Activated CD8-positive, alpha-beta memory T cell treated with anti-CD3 and anti-CD28 coated beads, Interleukin-2, amount 10 ng/mL, durations not matched to agents 7 days and 5 days (primary cell): ENCODE measurements at regions not wholly inside any gene's neighbourhood (a gene's known extent, or its start where the extent isn't known, plus 50 kb on each side); places are given as distances from the start of the nearest gene placed in this dataset.

Source experiments
- ATAC-seq: fragments of 150-1000 bp; cut with Tn5 transposase; one replicate; pipeline ENCODE4 v1.10.0; 2021; ENCODE audit warnings: moderate library complexity
- CTCF ChIA-PET: fragments of 350-600 bp; sonication (Branson Sonifier 250); formaldehyde crosslinking; loops from one replicate; lab custom pipeline; 2021; ENCODE audit warnings: antibody characterized with exemption; lab: Charles Lee
- DNase-seq: peaks from one replicate; pipeline ENCODE4 v3.0.0-alpha.2; 2020
- H3K27ac Mint-ChIP-seq: one replicate; pipeline ENCODE4 v1.8.0; 2021; ENCODE audit warnings: mild to moderate bottlenecking, mixed read lengths
- H3K27me3 Mint-ChIP-seq: one replicate; pipeline ENCODE4 v1.8.0; 2021; ENCODE audit warnings: mixed read lengths
- H3K36me3 Mint-ChIP-seq: one replicate; pipeline ENCODE4 v1.8.0; 2021; ENCODE audit warnings: mild to moderate bottlenecking, mixed read lengths
- H3K4me1 Mint-ChIP-seq: one replicate; pipeline ENCODE4 v1.8.0; 2021; ENCODE audit warnings: mixed read lengths
- H3K4me3 Mint-ChIP-seq: one replicate; pipeline ENCODE4 v1.8.0; 2021; ENCODE audit warnings: mild to moderate bottlenecking, moderate library complexity, mixed read lengths
- H3K9me3 Mint-ChIP-seq: one replicate; pipeline ENCODE4 v1.8.0; 2022; ENCODE audit warnings: low read depth, mixed read lengths

DNA sequence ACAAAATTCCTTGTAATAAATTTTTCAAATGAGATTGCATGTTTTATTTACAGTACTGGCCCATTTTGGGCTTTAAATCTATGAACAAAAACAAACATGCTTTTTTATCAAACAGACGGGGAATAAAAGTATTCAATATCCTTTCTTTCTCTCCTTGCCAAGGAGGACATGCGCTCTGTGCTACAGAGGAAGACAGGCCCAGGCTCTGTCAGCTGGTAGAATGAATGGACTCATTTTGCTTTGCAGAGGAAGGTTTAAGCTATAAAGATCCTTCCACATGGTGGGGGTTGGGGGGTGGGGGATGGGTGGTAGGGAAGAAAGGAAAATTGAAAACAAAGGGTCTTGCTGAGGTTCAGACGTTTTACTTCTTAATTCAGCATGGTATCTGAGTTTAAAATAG is 575.6 kb downstream of the INSC start:
- CTCF ChIA-PET: no interaction called here
- ATAC-seq (no peak), DNase-seq (no peak)
- H3K27ac Mint-ChIP-seq: no peak overlapping the region
- H3K4me3 Mint-ChIP-seq: no peak overlapping the region
- no peaks in the 10 kb centered on the region for H3K27me3 Mint-ChIP-seq
- H3K36me3 Mint-ChIP-seq: no peaks in the 10 kb centered on the region
- H3K9me3 Mint-ChIP-seq: peaks cover 2% of the 10 kb centered on the region
- no peaks in the 10 kb centered on the region for H3K4me1 Mint-ChIP-seq

DNA sequence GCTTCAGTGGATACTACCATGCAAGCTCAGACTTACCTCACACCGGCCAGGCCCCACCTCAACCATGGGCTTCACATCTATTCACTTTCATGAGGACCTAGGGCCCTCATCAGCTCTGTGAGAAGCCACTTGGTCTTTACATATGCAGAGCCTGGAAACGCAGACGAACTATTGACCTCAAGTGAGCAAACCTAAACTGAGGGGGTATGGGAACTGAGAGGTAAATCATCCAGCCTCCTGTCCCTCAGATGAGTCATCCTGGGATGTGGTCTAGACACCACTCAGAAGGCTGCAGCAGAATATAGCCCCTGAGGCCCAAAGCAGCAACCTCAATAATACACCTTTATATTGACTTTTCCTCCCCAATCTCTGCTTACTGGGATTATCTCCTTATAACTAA is 578.0 kb downstream of the INSC start:
- CTCF ChIA-PET: no interaction called here
- H3K27ac Mint-ChIP-seq: no peak overlapping the region
- no peaks in the 10 kb centered on the region for H3K4me1 Mint-ChIP-seq
- no peaks in the 10 kb centered on the region for H3K36me3 Mint-ChIP-seq
- no peaks in the 10 kb centered on the region for H3K27me3 Mint-ChIP-seq
- peaks cover 2% of the 10 kb centered on the region for H3K9me3 Mint-ChIP-seq
- no peak overlapping the region for H3K4me3 Mint-ChIP-seq
- DNase-seq (no peak), ATAC-seq (no peak)

DNA sequence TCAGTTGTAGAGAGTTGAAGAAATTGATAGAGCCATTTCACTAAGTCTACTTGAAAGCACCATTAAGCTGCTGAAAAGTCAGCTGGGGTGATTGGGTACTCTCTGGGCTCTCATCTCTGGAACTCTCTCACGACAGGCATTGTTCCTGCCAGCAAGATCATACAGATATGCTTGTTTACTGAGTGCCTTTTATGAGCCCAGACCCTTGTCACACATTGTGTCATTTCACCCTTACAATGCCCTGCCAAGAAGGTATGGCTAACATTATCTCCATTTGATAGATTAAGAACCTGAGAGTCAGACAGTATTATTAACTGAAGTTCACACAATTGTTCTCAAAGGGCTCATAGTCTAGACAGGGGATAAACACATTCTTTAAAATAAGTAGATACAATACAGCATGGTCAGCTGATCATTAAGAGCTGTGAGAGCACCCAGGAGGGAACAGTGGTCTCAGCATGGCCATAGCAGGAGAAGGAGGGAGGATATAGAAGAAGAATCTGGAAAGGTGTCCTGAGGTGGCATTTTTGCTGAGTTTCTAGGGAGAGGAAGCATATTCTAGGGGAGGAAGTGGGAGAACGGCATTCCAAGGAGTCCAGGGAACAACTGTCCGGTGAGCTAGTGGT is 580.5 kb downstream of the INSC start:
- H3K4me3 Mint-ChIP-seq: no peak overlapping the region
- CTCF ChIA-PET: no interaction called here
- DNase-seq (no peak), ATAC-seq (no peak)
- H3K9me3 Mint-ChIP-seq: no peaks in the 10 kb centered on the region
- H3K27me3 Mint-ChIP-seq: no peaks in the 10 kb centered on the region
- H3K4me1 Mint-ChIP-seq: no peaks in the 10 kb centered on the region
- no peaks in the 10 kb centered on the region for H3K36me3 Mint-ChIP-seq
- H3K27ac Mint-ChIP-seq: no peak overlapping the region

DNA sequence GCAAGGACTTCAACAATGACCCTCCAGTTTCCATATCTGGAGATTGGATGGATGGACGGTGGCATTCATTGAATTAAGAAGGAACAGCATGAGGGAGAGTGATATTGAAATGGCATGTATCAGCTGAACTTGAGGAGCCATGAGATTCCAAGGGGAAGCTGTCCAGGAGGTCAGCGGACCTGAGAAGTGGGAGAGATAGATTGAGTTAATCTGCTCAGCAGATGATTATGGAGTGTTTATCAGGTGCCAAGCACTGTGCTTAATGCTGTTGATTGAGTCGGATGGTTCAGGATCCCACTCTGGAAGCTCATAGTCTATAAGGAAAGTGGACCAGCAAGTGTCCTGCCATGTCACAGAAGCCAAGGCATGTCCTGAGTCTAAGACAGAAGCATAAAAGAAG is 581.3 kb downstream of the INSC start:
- Mint-ChIP-seq H3K9me3 (no peaks in the 10 kb centered on the region), H3K36me3 (no peaks in the 10 kb centered on the region), H3K27me3 (no peaks in the 10 kb centered on the region), H3K4me3 (no peak overlapping the region), H3K4me1 (no peaks in the 10 kb centered on the region), H3K27ac (no peak overlapping the region)
- CTCF ChIA-PET: no interaction called here
- DNase-seq (no peak), ATAC-seq (no peak)

DNA sequence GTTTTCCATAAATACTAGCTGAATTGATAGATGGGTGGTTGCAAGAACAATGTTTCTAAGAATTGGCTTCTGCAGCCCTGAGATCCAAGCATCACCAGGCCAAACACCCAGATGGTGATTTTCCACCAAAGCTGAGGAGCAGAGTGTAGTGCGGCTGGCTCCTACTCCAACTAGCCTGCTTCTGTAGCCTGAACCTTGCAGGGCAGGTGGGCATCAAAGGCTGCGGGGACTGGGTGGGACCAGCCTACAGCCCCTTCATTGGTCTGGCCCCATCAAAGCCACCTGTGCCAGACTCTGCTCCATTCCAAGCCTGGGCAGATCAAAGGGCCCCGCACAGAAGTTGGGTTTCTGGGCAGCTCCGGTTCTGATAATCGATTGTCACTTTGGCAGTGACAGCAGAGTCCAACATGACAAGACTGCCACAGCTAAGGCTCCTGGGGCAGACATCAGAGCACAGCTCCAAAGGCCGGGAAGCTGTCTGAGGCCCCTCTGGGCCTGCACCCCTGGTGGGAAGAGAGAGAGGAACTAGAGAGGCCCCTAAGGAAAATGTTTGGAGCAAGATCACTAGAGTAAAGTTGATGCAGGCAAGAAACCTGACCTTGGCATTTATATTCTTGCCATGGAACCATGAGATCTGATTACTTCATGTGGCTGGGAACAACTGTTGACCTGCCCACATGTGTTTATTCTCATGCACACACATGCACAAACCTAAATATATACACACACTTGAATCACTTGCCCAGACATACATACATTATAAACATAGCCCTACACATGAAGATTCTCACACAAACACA is 582.9 kb downstream of the INSC start:
- no peaks in the 10 kb centered on the region for H3K9me3 Mint-ChIP-seq
- CTCF ChIA-PET: no interaction called here
- H3K27ac Mint-ChIP-seq: no peak overlapping the region
- no peaks in the 10 kb centered on the region for H3K36me3 Mint-ChIP-seq
- no peak for ATAC-seq
- H3K4me3 Mint-ChIP-seq: no peak overlapping the region
- no peaks in the 10 kb centered on the region for H3K4me1 Mint-ChIP-seq
- H3K27me3 Mint-ChIP-seq: no peaks in the 10 kb centered on the region
- no peak for DNase-seq

DNA sequence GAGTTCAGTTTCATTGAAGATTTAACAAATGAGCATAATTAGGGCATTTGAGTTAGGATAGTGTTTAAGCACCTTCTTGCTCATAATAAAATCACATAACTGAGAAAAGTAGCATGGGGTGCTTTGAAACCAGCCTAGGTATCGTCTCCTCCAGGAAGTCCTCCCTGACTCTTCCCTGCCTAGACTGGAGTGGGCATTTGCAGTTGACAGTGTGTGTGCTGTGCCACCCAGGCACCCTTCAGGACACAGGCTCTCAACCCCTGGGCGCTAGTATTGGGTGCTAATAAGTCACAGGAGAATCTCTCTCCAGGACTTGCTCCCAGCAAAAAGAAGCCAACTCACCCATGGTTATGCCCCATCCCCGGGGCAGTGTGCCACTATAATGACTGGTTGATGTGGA is 584.1 kb downstream of the INSC start:
- H3K36me3 Mint-ChIP-seq: no peaks in the 10 kb centered on the region
- no peak for ATAC-seq
- no peaks in the 10 kb centered on the region for H3K9me3 Mint-ChIP-seq
- no peak overlapping the region for H3K27ac Mint-ChIP-seq
- CTCF ChIA-PET: no interaction called here
- no peak for DNase-seq
- no peak overlapping the region for H3K4me3 Mint-ChIP-seq
- no peaks in the 10 kb centered on the region for H3K27me3 Mint-ChIP-seq
- H3K4me1 Mint-ChIP-seq: no peaks in the 10 kb centered on the region

DNA sequence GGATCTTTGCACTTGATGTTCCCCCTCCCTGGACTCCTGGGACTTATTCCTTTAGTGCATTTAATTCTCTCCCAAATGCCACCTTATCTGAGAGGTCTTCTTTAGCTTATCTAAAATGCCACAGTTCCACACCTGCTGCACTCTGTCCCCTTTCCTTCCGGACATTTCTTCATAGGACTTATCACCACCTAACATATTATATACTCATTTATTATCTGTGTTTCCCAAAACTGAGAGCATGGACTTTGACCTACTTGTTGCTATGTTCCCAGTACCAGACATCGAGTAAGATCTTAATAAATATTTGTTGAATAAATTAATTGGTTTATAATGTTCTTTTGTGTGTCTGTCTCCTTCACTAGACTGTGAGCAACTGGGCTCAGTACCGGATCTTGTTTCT is 585.3 kb downstream of the INSC start:
- no peak for ATAC-seq
- no peaks in the 10 kb centered on the region for H3K36me3 Mint-ChIP-seq
- H3K27ac Mint-ChIP-seq: no peak overlapping the region
- no peaks in the 10 kb centered on the region for H3K4me1 Mint-ChIP-seq
- H3K27me3 Mint-ChIP-seq: no peaks in the 10 kb centered on the region
- H3K9me3 Mint-ChIP-seq: no peaks in the 10 kb centered on the region
- no peak overlapping the region for H3K4me3 Mint-ChIP-seq
- CTCF ChIA-PET: no interaction called here
- DNase-seq: no peak

DNA sequence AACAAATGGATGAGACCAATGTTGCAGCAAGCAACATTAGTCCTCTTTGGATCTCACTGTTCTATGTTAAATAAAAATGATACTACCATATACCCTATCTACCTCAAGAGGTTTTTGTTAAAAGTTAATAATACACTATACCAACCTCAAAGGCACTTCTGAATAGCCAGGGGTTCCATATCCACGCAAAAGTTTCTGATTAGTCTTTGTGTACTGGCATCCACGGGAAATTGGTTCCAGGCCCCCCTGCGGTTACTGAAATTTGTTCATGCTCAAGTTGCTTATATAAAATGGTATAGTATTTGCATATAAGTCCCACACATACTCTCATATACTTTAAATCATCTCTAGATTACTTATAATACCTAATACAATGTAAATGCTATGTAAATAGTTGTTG is 585.7 kb downstream of the INSC start:
- CTCF ChIA-PET: no interaction called here
- no peak for ATAC-seq
- Mint-ChIP-seq H3K4me3 (no peak overlapping the region), H3K36me3 (no peaks in the 10 kb centered on the region), H3K9me3 (no peaks in the 10 kb centered on the region), H3K27me3 (no peaks in the 10 kb centered on the region), H3K4me1 (no peaks in the 10 kb centered on the region), H3K27ac (no peak overlapping the region)
- DNase-seq: no peak

DNA sequence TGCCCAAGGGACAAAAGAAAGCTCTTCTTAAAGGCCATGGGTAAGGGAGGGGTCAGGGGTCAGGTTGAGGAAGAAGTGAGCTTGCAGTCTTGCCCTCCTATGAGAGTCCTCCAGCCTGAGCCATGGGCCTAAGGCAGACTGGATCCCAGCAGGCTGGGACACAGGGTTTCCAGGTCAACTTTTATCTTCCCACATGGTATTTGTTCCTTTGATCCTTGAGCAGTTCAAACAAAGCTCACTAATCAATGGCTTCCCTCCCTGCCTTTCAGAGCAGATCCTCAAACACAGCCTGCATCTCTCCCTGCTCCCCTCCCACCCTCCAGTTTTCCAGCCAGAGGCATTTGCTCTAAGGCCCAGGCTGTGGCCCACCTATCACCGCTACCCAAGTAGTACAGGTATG is 589.3 kb downstream of the INSC start:
- DNase-seq (no peak), ATAC-seq (no peak)
- H3K27me3 Mint-ChIP-seq: no peaks in the 10 kb centered on the region
- H3K9me3 Mint-ChIP-seq: no peaks in the 10 kb centered on the region
- no peaks in the 10 kb centered on the region for H3K4me1 Mint-ChIP-seq
- no peak overlapping the region for H3K27ac Mint-ChIP-seq
- CTCF ChIA-PET: interaction anchor here (1.5 kb wide), 1 partner anchor 41 kb away, joined by 3 read pairs; no protein-coding TSS in a partner anchor
- no peaks in the 10 kb centered on the region for H3K36me3 Mint-ChIP-seq
- H3K4me3 Mint-ChIP-seq: no peak overlapping the region

DNA sequence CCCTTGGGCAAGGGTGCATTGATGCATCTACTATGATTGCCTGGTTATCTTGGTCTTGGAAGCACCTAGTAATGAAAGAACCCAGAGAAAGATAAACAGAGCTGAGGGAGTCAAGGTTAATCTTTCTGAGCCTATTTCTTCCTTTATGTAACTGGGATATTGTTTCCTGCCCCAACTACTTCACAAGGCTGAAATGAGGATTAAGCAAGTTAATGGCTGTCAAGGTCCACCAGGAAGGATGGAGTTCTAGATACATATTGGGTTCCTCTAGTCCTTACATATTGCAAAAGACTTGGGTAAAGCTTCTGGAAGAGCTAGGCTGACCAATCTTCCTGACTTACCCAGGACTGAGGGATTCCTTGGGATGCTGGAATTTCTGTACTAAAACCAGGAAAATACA is 589.8 kb downstream of the INSC start:
- Mint-ChIP-seq H3K27me3 (no peaks in the 10 kb centered on the region), H3K27ac (no peak overlapping the region), H3K36me3 (no peaks in the 10 kb centered on the region), H3K4me3 (no peak overlapping the region), H3K9me3 (no peaks in the 10 kb centered on the region), H3K4me1 (no peaks in the 10 kb centered on the region)
- CTCF ChIA-PET: interaction anchor here (1.5 kb wide), 1 partner anchor 42 kb away, joined by 3 read pairs; no protein-coding TSS in a partner anchor
- DNase-seq (no peak), ATAC-seq (no peak)

DNA sequence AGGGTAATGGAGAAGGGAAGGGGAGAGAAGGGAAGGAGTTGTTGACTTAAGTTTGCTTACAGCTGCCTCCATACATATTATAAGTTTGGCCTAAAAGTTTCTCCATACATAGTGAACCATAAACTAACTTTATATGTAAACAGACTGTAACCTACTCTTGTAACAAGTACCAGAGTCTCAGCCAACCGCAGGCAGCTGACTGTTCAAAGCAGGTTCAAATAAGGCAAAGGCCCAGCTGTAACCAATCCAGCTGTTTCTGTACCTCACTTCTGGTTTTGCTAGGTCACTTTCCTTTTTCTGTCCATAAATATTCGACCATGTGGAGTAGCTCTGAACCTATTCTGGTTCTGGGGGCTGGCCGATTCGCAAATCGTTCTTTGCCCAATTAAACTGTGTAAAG is 591.2 kb downstream of the INSC start:
- Mint-ChIP-seq H3K4me3 (no peak overlapping the region), H3K9me3 (no peaks in the 10 kb centered on the region)

DNA sequence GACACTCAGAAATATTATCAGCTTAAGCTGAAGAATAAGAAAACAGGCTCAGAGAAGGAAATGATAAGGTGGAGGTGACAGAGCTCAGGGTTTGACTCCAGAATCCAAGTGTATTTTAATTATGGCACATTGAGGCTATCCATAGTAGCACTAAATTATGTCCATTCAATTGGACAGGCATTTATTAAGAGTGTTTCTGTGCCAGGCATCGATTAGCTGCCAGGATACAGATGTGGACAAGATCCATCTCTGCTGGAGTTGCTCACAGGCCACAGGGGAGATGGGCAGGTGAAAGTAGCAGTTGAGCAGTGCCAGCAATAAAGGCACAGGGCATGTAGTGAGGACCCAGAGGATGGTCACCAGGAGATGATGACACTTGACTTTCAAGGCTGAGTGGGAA is 592.5 kb downstream of the INSC start:
- DNase-seq: no peak
- Mint-ChIP-seq H3K27me3 (no peaks in the 10 kb centered on the region), H3K27ac (no peak overlapping the region), H3K4me3 (no peak overlapping the region), H3K9me3 (no peaks in the 10 kb centered on the region), H3K36me3 (no peaks in the 10 kb centered on the region), H3K4me1 (no peaks in the 10 kb centered on the region)
- CTCF ChIA-PET: no interaction called here
- ATAC-seq: no peak

More for the DNA sequence above, 591.2 kb downstream of the INSC start:
- H3K27me3 Mint-ChIP-seq: no peaks in the 10 kb centered on the region
- no peak for DNase-seq
- H3K36me3 Mint-ChIP-seq: no peaks in the 10 kb centered on the region
- no peak overlapping the region for H3K27ac Mint-ChIP-seq
- no peaks in the 10 kb centered on the region for H3K4me1 Mint-ChIP-seq
- no peak for ATAC-seq
- CTCF ChIA-PET: no interaction called here

DNA sequence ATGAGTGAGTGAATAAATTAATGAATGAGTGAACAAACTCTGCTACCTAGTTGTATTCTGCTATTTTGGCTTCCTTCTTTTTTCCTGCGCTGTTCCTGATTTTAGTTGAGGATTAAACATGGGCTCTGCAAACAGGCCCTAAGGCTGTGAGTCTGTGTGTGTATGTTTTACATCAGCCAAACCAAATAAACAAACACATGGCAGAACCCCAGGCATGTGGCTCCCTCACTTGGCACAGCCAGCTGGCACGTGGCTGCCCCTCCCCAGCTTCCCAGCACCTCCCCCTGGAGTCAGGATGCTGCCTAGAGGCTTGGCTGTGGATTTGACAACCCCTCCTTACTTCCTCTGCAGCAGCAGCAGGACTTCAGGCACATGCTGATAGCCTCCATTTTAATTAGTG is 593.2 kb downstream of the INSC start:
- no peak overlapping the region for H3K27ac Mint-ChIP-seq
- H3K9me3 Mint-ChIP-seq: no peaks in the 10 kb centered on the region
- ATAC-seq: no peak
- DNase-seq: no peak
- CTCF ChIA-PET: no interaction called here
- H3K4me3 Mint-ChIP-seq: no peak overlapping the region
- no peaks in the 10 kb centered on the region for H3K36me3 Mint-ChIP-seq
- no peaks in the 10 kb centered on the region for H3K4me1 Mint-ChIP-seq
- H3K27me3 Mint-ChIP-seq: no peaks in the 10 kb centered on the region

DNA sequence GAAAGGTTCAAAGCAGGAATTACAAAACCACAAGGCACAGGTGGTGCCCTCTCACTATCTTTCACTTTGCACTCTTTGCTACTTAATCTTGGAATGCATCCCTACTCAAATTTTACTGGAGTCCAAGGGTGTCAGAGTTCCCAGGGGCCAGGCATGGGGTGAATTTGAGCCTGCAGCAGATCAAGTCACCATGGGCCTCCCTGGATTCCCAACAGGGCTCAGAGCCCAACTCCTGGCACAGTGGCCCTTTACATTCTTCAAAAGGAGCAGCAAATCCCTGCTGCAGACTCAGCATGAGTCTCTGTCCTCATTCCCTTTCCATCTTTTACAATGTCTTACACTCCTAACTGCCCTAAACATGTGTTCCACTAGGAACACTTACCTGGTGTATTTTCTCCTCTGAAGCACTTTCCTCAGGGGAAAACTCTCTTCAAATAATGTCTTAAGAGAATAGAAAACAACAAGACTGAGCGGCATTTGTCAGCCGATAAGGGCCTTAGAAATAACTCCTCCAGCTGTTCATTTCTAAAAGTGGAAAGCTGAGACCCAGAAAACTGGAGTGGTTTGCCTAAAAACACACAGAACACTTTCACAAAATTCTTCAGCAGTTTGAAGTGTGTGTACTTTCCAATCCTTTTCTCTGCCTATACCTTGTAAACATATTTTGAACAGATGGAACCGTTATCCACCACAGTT is 596.0 kb downstream of the INSC start:
- Mint-ChIP-seq H3K27me3 (no peaks in the 10 kb centered on the region), H3K36me3 (no peaks in the 10 kb centered on the region), H3K9me3 (no peaks in the 10 kb centered on the region), H3K4me1 (no peaks in the 10 kb centered on the region), H3K4me3 (no peak overlapping the region), H3K27ac (no peak overlapping the region)
- ATAC-seq (no peak), DNase-seq (no peak)
- CTCF ChIA-PET: no interaction called here
